Heart left ventricle (tissue), 16 donors: ENCODE measurements at regions not wholly inside any gene's neighbourhood (a gene's known extent, or its start where the extent isn't known, plus 50 kb on each side); places are given as distances from the start of the nearest gene placed in this dataset.

Experiments
- ATAC-seq, 4 donors: fragments of 200-7000 bp; cut with Tn5 transposase; one replicate each; pipeline ENCODE4 v1.9.1; 2020 to 2022; ENCODE audit warnings: moderate library complexity in 4 of 4, mild to moderate bottlenecking in 3 of 4, moderate number of reproducible peaks in 1 of 4
- DNase-seq, 5 donors: peaks; one replicate each; pipeline ENCODE4 v3.0.0-alpha.2; 2020
- H3K27ac ChIP-seq, 12 donors: fragments of 200-600 bp; sonication (generic) in 4 of 12; one replicate each; pipeline versions ENCODE4 v1.5.0 to v1.8.0; 2016 to 2022; ENCODE audit warnings: mild to moderate bottlenecking in 2 of 12
- H3K27me3 ChIP-seq, 9 donors: fragments of 200-600 bp; sonication (generic) in 2 of 9; one replicate each; pipeline versions ENCODE4 v1.5.1 to v1.8.0; 2016 to 2022; ENCODE audit warnings: mild to moderate bottlenecking in 3 of 9
- H3K36me3 ChIP-seq, 9 donors: fragments of 200-600 bp; sonication (generic) in 2 of 9; one replicate each; pipeline versions ENCODE4 v1.5.0 to v1.8.0; 2018 to 2022; ENCODE audit warnings: mild to moderate bottlenecking in 2 of 9
- H3K4me1 ChIP-seq, 12 donors: fragments of 200-600 bp; sonication (generic) in 4 of 12; one replicate each; pipeline versions ENCODE4 v1.5.0 to v1.8.0; 2016 to 2022; ENCODE audit warnings: mild to moderate bottlenecking in 3 of 12
- H3K4me3 ChIP-seq, 12 donors: fragments of 200-600 bp; sonication (generic) in 4 of 12; one replicate each; pipeline versions ENCODE4 v1.5.0 to v1.8.0; 2017 to 2022; ENCODE audit warnings: mild to moderate bottlenecking in 9 of 12, moderate library complexity in 4 of 12
- H3K9me3 ChIP-seq, 12 donors: fragments of 200-600 bp; sonication (generic) in 4 of 12; one replicate each; pipeline versions ENCODE4 v1.5.0 to v1.8.0; 2016 to 2022; ENCODE audit warnings: mild to moderate bottlenecking in 1 of 12
- CTCF ChIP-seq, 12 donors: fragments of 200-600 bp; sonication (generic) in 4 of 12; IDR thresholded peaks; one replicate each; pipeline versions ENCODE4 v1.5.0 to v1.8.0; 2018 to 2022; ENCODE audit warnings: antibody characterized with exemption in 12 of 12, mild to moderate bottlenecking in 5 of 12
- POLR2A ChIP-seq, 2 donors: fragments of 450-650 bp; IDR thresholded peaks; one replicate each; pipeline ENCODE4 v1.6.1; 2017; ENCODE audit warnings: antibody characterized with exemption in 2 of 2, mild to moderate bottlenecking in 2 of 2, moderate library complexity in 2 of 2
- WGBS, 4 donors: extraction: QIAGEN DNeasy Blood & Tissue Kit in 2 of 4; methylation state at CpG; one replicate each; pipeline versions ENCODE4 v1.1.5 to v1.1.7; 2013 to 2018; 5-methylcytosine and 5-hydroxymethylcytosine counted together
- intact Hi-C, 10 donors: fragments of 100-400 bp; cut with DNase I; formaldehyde crosslinking; loops; one replicate each; pipeline versions ENCODE4 v1.11.1 to v1.14.2; 2022
- donor health status: ischemic (EF 13 %, LVEDD 7.1; RV severe dilation, severe dysfunction).
- donor health status: healthy with polysubstance abuse.
- donor health status: DM: no; HTN: yes; CAD: no.
- donor health status: DM: no; HTN: no; CAD: no.
- donor health status: ischemic (EF 25% LVEDD 6.9; RV normal size, moderate dysfunction).
- donor health status: ischemic (EF 25% LVEDD 5.7; RV mildly dilated, moderate dysfunction).
- donor health status: healthy.
- donor health status: DM: yes; HTN: yes; CAD: no.
- donor health status: ischemic (EF 35%, LVEDD 5.7; RV mildly dilated, moderate dysfunction).
- donor health status: nonischemic (EF 11% LVEDD 7.7; RV severe dilation, severe dysfunction).
- donor health status: DM: yes; HTN: yes; CAD: no.
- donor health status: PGD.
- donor health status: ischemic (EF 29% LVEDD 5.4; RV normal size, mild dysfunction).
- donor health status: nonischemic (EF 23%, LVEDD 6.1; RV moderate dilation, normal function).

GRCh38 chr1:101165954-101166353, 70.9 kb upstream of the S1PR1 start:
- Histone ChIP-seq H3K4me3 (no peak overlapping the region), H3K4me1 (peaks cover 3 to 38% (median 12%) of the 10 kb centered on the region in 12 donors), H3K9me3 (peaks cover 0 to 6% (median 0%) of the 10 kb centered on the region in 12 donors), H3K27ac (peak overlapping the region in 3 of 12 donors; percentile 28 to 47 (median 40)), H3K36me3 (no peaks in the 10 kb centered on the region), H3K27me3 (no peaks in the 10 kb centered on the region)
- ATAC-seq: peak; percentile 27 to 81 (median 50)
- TF ChIP-seq POLR2A (IDR thresholded peaks at IDR 0.05) (no peak), CTCF (IDR thresholded peaks at IDR 0.05) (no peak)
- intact Hi-C loops: no loop called here
- DNase-seq: no peak

- TF ChIP-seq CTCF (IDR thresholded peaks at IDR 0.05) (no peak), POLR2A (IDR thresholded peaks at IDR 0.05) (no peak)
- H3K4me3 ChIP-seq: no peak overlapping the region
- H3K9me3 ChIP-seq: peaks cover 0 to 6% (median 0%) of the 10 kb centered on the region in 12 donors
- H3K36me3 ChIP-seq: no peaks in the 10 kb centered on the region
- intact Hi-C loops: no loop called here
- 67 to 95% (median 81%) methylated on average over 1 of the region's 1 CpG for WGBS, 4 donors
- DNase-seq (no peak), ATAC-seq (no peak)
- H3K27me3 ChIP-seq: no peaks in the 10 kb centered on the region
- H3K27ac ChIP-seq: peak overlapping the region in 3 of 12 donors; percentile 28 to 47 (median 40)
- peaks cover 3 to 38% (median 12%) of the 10 kb centered on the region in 12 donors for H3K4me1 ChIP-seq
These were observed 71.3 kb upstream of the S1PR1 start for GRCh38 chr1:101165532-101165931.

GRCh38 chr1:101164776-101165175, 72.0 kb upstream of the S1PR1 start:
- Histone ChIP-seq H3K27me3 (no peaks in the 10 kb centered on the region), H3K4me3 (no peak overlapping the region), H3K27ac (peak overlapping the region in 3 of 12 donors; percentile 21 to 40 (median 28)), H3K4me1 (peaks cover 3 to 38% (median 12%) of the 10 kb centered on the region in 12 donors), H3K36me3 (no peaks in the 10 kb centered on the region), H3K9me3 (peaks cover 0 to 6% (median 0%) of the 10 kb centered on the region in 12 donors)
- DNase-seq (no peak), ATAC-seq (no peak)
- TF ChIP-seq CTCF (IDR thresholded peaks at IDR 0.05): no peak
- TF ChIP-seq POLR2A (IDR thresholded peaks at IDR 0.05): no peak
- 70 to 76% (median 74%) methylated on average over 3 of the region's 3 CpGs for WGBS, 4 donors
- intact Hi-C loops: loop anchor here in 3 of 10 donors (5.0 kb wide), 1 partner anchor 73 kb away; the partner anchor contains the start of gene S1PR1 (in 3 of the 3)

GRCh38 chr1:101162736-101163735, 73.8 kb upstream of the S1PR1 start:
- H3K9me3 ChIP-seq: peaks cover 0 to 6% (median 0%) of the 10 kb centered on the region in 12 donors
- peak in 1 of 4 donors; percentile 58 for ATAC-seq
- TF ChIP-seq CTCF (IDR thresholded peaks at IDR 0.05) (no peak), POLR2A (IDR thresholded peaks at IDR 0.05) (no peak)
- DNase-seq: no peak
- no peak overlapping the region for H3K4me3 ChIP-seq
- intact Hi-C loops: loop anchor here in 3 of 10 donors (5.0 kb wide), 1 partner anchor 74 kb away; the partner anchor contains the start of gene S1PR1 (in 3 of the 3)
- no peaks in the 10 kb centered on the region for H3K36me3 ChIP-seq
- H3K4me1 ChIP-seq: peaks cover 3 to 38% (median 12%) of the 10 kb centered on the region in 12 donors
- no peaks in the 10 kb centered on the region for H3K27me3 ChIP-seq
- H3K27ac ChIP-seq: peak overlapping the region; percentile 50 to 81 (median 68)
- WGBS, 4 donors: 64 to 79% (median 65%) methylated on average over 7 of the region's 7 CpGs
